ENCODE measurements at regions not wholly inside any gene's neighbourhood (a gene's known extent, or its start where the extent isn't known, plus 50 kb on each side); places are given as distances from the start of the nearest gene placed in this dataset.

GRCh38 chr21:27190601-27191000 lies 223.7 kb upstream of the ADAMTS5 start:
- TF ChIP-seq CTCF (IDR thresholded peaks at IDR 0.05) (no peak), REST (IDR thresholded peaks at IDR 0.05; ENCODE audit: insufficient read depth in 1 of 2, low read depth in 2 of 2, low read length in 1 of 2) (no peak), POLR2AphosphoS5 (IDR thresholded peaks at IDR 0.05; ENCODE audit: low read depth, low read length) (no peak)
